Skeletal muscle cell (primary cell): ENCODE measurements at regions not wholly inside any gene's neighbourhood (a gene's known extent, or its start where the extent isn't known, plus 50 kb on each side); places are given as distances from the start of the nearest gene placed in this dataset.

Experiments
- DNase-seq: peaks from one replicate; pipeline ENCODE4 v3.0.0-alpha.2; 2010; ENCODE audit warnings: low read depth
- H3K4me3 ChIP-seq: 2 replicates; pipeline ENCODE4 v1.5.1; 2011; ENCODE audit warnings: low read depth, mild to moderate bottlenecking, control low read depth, low read length, moderate library complexity

DNA sequence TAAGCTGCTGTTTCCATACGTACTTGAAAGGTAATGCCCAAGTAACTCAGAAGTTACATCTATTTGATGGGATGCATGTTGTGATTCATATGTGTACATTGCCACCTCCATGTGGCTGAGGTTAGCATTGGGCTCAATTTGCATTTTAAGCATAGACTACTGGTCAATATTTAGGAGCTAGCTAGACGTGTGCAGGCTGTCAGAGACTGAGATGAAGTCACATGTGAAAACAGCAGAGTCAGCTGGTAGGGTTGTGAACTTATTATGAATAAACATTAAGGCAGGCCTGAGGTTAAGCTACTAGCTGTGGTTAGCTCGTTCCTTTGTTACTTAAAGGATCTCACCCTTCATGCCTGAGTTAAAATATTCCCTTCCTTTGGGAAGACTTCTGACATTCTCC, 114.5 kb upstream of the MTNR1B start:
- H3K4me3 ChIP-seq = no peak overlapping the region
- DNase-seq = no peak

DNA sequence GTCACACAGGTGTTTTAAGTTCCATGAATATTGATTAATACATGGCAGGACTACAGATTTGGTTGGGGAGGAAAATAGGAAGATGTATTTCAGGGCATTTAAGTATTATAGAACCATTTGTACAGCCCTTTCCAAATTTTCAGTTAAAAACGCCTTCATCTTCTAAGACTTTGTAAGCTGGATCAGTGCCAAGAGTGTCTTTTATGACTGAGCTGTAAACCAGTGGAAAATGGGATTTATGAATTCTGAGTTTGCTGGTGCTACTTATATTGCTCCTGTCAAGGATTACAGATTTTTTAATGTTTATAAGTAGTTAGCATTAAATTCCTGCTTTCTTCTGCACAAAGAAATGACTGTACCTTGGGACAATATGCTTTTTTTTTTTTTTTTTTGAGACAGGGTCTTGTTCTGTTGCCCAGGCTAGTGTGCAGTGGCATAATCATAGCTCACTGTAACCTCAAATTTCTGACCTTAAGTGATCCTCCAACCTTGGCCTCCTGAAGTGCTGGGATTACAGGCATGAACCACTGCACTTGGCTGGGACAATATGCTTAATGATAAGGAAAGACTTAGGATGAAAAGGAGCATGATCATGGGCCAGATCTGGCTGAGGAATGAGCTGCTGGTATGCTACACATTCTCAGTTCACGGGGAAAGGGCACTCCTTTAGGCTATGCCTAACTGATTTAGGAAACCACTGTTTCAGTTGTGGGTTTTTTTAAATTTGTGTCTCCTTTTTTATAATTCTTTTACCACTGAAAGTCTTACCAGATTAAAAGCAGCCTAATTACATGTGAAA, 113.6 kb upstream of the MTNR1B start:
- DNase-seq = no peak

DNA sequence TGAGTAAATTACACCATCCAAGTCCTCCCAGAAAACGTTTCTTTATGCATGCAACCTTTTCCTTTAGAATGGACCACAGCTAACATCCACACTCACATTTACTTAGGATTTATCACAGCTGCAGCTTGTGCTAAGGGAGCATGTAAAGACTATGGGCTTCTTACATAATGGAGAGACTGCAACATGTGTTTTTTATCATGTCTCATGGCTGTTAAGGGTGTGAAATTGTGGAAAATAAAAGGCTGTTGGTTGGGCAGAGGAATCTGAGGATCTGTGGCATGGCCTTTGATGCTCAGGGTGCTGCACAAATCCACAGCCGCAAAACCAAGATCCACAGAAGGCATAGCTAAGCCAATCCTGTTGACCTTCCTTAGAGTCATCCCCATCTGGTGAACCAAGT, 112.0 kb upstream of the MTNR1B start:
- DNase-seq = no peak
- H3K4me3 ChIP-seq = no peak overlapping the region

More for the DNA sequence above, 113.6 kb upstream of the MTNR1B start:
- H3K4me3 ChIP-seq = no peak overlapping the region

DNA sequence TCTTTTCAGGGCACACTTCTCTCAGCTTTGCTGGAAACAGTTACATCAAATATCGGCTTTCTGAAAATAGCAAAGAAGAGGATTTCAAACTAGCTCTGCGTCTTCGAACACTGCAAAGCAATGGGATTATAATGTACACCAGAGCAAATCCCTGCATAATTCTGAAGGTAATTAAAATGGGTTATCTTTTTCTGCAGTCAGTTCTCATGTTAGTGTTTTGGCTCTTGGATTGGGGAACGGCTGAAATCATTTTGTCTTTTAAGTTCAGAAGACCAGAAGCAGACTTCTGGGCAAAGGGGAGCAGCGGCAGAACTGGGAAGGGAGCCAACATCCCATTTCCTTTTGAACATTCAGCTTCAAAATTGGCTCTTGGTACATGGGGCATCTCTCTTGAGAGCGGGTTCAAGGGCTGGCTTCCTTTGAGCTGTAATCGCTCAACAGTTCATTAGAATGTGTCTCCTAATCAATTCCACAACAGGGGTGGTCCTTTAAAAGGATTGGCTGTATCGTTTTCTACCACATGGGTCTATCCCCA, 110.2 kb upstream of the MTNR1B start:
- no peak overlapping the region for H3K4me3 ChIP-seq
- no peak for DNase-seq

DNA sequence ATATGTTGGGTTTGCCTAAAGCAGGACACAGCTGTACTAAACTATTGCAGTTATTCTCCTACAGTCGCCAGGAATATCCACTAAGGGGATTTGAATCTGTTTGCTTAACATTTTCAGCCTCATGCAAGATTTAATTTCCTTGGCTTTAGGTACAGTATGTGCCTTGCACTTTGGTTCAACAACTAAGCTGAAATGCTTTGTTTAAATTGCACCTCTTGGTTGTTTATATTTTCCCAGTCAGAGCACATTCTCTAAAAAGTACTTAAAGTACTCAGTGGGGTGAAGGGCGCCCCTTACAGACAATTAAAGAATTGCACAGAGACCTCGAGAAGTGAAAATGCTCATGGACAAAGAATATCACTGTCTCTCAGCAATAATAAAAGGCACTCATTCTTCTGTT, 107.8 kb upstream of the MTNR1B start:
- DNase-seq = no peak
- no peak overlapping the region for H3K4me3 ChIP-seq

DNA sequence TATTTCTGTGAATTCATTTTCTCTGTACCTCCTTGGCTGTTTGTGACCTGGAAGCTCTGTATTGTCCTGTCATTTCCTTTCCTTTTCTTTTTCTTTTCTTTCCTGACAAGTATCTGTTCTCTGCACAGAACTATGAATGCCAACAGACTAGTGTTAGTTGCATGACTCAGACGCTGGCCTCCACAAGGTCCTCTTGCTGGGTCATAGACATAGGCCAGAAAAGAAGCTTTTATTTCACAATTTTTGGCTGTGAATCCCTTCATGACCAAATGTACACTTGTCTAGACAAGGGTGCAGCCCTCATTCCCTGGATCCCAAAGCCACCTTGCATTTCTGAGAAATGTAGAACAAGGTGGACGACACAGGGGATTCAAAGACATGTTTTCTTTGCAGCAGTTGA, 104.1 kb upstream of the MTNR1B start:
- no peak for DNase-seq
- H3K4me3 ChIP-seq = no peak overlapping the region

DNA sequence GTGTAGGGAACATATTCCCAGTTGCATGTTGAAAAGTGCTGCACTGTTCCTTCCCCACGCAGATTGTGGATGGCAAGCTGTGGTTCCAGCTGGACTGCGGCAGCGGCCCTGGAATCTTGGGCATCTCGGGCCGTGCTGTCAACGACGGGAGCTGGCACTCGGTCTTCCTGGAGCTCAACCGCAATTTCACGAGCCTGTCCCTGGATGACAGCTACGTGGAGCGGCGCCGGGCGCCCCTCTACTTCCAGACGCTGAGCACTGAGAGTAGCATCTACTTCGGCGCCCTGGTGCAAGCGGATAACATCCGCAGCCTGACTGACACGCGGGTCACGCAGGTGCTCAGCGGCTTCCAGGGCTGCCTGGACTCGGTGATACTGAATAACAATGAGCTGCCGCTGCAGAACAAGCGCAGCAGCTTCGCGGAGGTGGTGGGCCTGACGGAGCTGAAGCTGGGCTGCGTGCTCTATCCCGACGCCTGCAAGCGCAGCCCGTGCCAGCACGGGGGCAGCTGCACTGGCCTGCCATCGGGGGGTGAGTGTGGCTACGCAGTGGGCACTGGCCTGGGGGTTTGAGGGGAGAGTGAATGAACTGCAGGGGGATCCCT, 102.7 kb upstream of the MTNR1B start:
- H3K4me3 ChIP-seq = no peak overlapping the region
- DNase-seq = no peak

DNA sequence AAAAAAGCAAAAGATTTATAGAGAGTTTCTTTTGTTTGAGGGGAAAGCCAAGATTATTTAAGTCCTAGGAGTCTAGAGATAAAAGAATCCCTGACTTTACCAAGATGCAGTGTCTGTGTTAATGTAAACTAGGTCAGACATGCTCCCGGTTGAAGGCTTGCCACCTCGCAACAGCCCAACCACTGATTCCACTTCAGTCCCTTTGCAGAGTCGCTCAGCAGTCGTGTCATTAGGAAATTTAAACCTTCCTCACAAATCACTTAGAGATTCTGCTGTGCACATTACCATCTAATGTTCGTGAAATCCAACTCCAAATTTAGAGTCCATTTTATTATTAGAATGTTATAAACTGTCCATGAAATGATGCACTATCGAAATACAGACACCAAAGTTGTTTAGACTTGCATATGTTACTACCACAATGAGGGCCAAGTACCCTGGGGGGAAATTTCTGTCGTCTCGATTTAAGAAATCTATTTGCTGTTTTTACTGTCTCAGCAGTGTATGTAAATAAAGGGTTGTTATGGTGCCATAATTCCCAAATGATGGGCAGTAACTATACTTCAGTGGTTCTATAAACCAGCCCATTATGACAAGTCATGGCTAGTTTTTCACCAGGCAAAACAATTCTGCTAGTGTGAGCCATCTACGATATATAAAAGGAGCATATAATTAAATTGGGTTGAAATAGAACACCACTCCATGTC, 101.4 kb upstream of the MTNR1B start:
- DNase-seq = no peak

DNA sequence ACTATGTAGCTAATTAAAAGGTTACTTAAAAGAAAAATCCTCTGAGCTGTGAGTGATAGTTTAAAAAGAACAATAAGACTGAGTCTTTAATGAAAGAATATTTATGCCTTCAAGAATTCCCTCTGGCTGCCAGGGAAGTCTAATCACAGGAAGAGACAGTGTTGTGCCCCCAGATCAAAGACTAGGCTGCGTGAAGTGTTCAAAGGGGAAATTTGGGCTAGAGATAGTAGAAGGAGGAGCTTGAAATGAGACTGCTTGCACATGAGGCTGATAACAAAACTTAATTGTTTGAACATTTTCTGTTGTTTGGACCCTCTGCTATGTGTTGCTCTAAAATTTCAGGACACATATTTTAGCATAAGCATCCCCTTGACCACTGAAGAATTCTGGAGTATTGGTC, 99.7 kb upstream of the MTNR1B start:
- DNase-seq = no peak
- H3K4me3 ChIP-seq = no peak overlapping the region

More for the DNA sequence above, 101.4 kb upstream of the MTNR1B start:
- no peak overlapping the region for H3K4me3 ChIP-seq

DNA sequence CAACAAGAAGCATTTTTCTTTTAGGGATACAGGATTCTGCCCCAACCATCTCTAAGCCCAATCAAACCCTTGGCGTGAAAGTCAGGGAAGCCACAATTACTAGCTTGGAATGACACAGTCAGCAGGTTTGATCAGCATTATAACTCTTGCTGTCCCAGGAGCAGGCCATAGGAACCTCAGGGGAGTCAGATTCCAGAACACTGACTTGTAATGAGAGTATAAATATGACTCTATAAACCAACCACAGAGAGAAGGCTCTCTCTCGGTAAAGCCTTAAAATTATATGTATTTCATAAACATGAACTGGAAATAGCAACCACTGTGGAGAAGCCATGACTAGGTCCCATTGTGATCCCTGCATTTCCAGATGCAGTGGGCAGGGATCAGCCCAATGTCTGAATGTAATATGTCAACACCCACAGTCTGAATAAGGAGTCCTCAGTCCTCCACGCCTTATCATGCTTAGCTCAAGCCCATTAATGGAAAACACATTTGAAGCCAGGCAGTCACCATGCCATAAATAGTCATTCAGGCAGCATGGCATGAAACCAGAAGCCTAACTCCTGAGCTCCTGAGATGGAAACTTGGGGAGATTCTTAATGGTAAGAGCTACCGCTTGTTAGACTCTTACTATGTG, 99.1 kb upstream of the MTNR1B start:
- DNase-seq = no peak

DNA sequence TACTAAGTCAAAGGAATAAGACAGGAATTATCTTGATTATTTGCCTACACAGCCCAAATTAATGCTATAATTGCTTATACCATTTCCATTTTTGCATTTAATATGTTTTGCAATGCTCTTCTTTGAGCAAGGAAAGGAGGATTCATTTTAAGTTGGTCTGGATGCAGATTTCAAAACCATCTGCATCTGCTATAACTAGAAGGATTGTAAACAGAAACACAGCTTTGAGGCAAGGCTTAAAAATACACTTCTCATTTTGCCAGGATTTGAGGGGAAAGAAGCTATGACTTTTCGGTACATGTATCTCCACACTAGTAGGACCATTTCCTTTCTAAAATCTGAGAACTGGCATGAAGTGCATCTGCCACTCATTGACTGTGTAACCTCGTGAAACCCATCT, 95.9 kb upstream of the MTNR1B start:
- no peak for DNase-seq
- no peak overlapping the region for H3K4me3 ChIP-seq

More for the DNA sequence above, 99.1 kb upstream of the MTNR1B start:
- H3K4me3 ChIP-seq = no peak overlapping the region

DNA sequence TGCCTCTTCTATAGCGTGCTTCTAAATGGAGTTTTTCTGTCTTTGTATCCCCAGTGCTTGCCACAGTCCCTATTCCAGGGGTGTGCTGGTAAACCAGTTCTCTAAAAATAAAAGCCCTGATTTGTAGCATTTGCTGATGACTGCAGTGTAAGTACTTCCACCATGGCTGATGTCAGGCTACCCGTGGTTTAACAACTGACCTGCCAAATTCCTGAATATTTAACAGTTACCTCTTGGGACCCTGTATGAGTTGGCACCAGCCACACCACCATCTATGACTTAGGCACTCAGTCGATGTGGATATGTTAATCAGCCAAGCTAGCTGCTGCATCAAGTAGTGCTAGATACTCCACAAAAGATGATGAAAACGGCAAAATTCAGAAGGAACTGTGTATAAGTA, 94.0 kb upstream of the MTNR1B start:
- DNase-seq = no peak
- no peak overlapping the region for H3K4me3 ChIP-seq

DNA sequence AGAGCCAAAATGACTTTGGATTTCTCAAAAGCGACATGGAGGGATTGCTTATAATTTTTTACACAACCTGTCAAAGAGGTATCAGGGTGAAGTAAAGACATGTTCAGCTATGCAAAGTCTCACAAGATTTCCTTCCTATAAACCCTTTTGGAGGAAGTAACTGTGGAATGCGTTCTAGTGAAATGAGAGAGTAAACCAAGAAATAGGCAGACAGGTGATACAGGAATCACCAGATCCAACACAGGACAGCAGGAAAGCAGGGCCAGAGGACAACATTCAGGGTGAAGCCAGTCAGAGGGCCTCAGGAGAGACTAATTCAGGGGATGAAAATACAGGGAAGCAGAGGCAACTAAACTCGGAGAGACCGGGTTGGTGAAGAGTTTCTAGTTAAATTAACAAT, 90.4 kb upstream of the MTNR1B start:
- no peak overlapping the region for H3K4me3 ChIP-seq
- DNase-seq = no peak

DNA sequence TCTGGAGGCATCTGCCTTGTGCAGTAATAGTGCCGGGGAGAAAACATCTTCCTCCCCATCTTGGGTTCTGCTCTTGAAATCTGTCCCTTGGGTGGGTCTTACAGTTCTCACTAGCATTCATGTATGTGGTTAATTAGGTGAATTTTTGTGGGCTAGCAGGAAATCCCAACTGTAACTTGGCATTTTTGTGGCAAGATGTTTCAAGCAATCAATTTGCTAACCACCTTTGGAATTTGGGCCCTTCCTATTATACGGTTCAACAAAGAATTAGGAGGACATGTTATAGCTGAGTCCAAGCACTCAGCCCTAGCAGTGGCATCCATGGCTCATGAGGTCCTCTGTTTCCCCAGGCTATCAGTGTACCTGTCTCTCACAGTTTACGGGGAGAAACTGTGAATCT, 89.1 kb upstream of the MTNR1B start:
- no peak overlapping the region for H3K4me3 ChIP-seq
- no peak for DNase-seq

DNA sequence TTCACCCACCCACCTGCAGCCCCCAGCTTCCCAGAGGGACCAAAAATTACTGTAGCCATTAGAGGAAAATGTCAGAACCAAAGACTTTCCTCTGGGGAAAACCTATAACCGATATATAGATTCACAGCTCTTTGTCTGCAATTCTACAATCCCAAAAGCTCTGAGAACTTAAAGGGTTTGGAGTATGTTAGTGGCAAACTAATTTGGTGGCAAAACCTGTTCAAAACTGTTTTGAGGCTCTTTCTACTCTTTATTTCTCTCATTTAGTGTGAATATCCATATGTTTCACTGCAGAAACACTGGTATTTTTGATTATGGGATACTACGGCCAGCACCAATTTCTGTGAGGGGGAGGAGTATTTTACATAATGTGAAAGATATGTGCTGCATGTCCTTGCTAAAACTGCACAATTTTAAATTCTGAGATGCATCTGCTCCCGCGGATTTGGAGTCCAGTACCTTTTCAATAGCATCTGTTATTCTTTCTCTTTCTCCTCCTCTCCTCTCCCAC, 87.5 kb upstream of the MTNR1B start:
- no peak overlapping the region for H3K4me3 ChIP-seq
- DNase-seq = no peak

DNA sequence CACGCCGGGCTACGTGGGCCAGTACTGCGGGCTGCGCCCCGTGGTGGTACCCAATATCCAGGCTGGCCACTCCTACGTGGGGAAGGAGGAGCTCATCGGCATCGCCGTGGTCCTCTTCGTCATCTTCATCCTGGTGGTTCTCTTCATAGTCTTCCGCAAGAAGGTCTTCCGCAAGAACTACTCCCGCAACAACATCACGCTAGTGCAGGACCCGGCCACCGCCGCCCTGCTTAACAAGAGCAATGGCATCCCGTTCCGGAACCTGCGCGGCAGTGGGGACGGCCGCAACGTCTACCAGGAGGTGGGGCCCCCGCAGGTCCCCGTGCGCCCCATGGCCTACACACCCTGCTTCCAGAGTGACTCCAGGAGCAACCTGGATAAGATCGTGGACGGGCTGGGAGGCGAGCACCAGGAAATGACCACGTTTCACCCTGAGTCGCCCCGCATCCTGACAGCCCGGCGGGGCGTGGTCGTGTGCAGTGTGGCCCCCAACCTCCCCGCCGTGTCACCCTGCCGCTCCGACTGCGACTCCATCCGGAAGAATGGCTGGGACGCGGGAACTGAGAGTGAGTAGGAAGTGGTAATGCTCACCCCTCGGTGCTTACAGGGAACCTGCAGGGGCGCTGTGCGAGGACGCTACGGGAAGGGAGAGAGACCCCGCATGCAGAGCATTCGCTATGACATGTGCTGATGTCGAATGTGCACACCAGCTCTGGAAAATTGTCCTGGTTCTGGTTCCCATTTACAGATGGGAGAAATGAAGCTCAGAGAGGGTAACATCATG, 86.4 kb upstream of the MTNR1B start:
- no peak overlapping the region for H3K4me3 ChIP-seq
- no peak for DNase-seq

DNA sequence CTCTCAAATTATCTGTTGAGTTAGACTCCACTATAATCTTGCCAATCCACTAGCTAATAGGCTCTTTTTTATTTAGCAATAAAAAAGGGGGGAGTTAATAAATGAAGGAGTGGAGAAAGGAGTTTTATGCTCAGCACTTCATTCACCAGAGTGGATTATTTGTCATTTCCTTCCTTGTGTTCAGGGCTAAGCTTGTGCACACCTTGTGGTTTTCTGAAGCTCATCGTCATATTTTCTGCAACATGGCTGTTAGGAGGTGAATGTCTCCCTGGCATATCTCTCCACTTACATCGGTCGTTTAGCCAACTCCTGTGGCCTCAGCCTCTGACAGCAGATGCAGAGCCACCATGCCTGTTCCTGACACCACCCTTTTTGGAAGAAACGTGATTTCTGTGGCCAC, 83.9 kb upstream of the MTNR1B start:
- no peak overlapping the region for H3K4me3 ChIP-seq
- no peak for DNase-seq

DNA sequence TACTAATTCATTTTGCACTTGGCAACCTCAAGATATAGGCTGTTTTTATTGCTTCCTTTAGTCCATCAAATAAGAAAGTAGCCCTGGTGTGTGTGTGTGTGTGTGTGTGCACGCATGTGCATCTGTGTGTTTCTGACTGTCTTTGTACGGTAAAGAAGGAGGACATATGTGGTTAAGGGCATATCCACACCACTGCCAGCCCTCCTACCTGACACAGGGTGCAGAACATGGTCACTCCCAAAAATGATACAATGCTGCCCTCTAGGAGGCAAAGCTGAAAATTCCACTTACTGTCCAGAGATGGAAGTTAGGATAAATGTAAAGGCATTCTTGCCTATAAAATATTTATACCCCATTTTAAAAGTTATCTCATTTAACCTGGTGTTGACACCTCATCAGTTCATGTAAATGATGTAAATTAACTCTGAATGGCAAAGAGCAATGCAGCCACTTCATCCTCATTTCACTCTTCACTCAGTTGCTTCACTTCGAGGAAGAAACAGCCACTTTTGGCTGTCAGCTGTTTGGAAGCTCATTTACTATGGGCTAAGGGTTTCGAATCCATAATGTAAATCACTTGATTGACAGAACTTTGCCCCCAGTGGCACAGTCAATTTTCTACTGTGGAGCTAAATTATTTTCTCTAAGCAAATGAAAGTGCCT, 83.1 kb upstream of the MTNR1B start:
- no peak overlapping the region for H3K4me3 ChIP-seq
- peak; percentile 23 for DNase-seq

DNA sequence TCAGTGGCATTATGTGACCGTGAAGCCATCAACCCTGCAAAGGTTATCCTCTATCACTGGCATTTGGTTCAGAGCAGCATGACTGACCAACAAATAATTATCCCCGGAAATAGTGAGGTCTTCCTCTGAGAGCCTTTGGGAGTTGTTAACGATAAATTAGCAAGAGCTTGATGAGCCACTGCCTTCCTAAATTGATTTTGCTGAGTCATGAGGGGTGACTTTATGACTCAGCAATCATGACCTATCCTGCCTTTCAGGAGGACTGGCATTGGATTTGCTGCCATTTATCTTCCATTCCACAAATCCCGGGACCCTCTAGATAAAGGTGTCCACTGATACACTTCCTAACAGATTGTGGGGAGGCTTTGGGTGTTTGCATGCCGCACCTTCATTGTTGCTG, 80.8 kb upstream of the MTNR1B start:
- no peak overlapping the region for H3K4me3 ChIP-seq
- no peak for DNase-seq
